CD4-positive, alpha-beta memory T cell (primary cell): ENCODE measurements at regions not wholly inside any gene's neighbourhood (a gene's known extent, or its start where the extent isn't known, plus 50 kb on each side); places are given as distances from the start of the nearest gene placed in this dataset.

Experiments used
- CTCF ChIA-PET: fragments of 350-600 bp; sonication (Branson Sonifier 250); formaldehyde crosslinking; loops from one replicate; lab custom pipeline; 2021; ENCODE audit warnings: inconsistent platforms; ENCODE audit not compliant: partially characterized antibody; lab: Charles Lee
- POLR2A ChIA-PET: fragments of 350-600 bp; sonication (Branson Sonifier 250); formaldehyde crosslinking; loops from one replicate; lab custom pipeline; 2021; ENCODE audit not compliant: partially characterized antibody; lab: Charles Lee
- DNase-seq, 5 donors: peaks; one replicate each; pipeline versions ENCODE4 v3.0.0 to v3.0.0-alpha.2; 2020 to 2022; ENCODE audit warnings: mixed read lengths in 1 of 5
- H3K27ac ChIP-seq: one replicate; pipeline ENCODE4 v1.7.0; 2013; ENCODE audit warnings: low read depth, low read length
- H3K27me3 ChIP-seq: 2 replicates; pipeline ENCODE4 v1.7.0; 2013; ENCODE audit warnings: mild to moderate bottlenecking, low read length, moderate library complexity; ENCODE audit not compliant: insufficient read depth
- H3K36me3 ChIP-seq: 2 replicates; pipeline ENCODE4 v1.7.0; 2013; ENCODE audit warnings: mild to moderate bottlenecking, low read length, moderate library complexity; ENCODE audit not compliant: insufficient read depth
- H3K4me1 ChIP-seq: 2 replicates; pipeline ENCODE4 v1.7.0; 2013; ENCODE audit warnings: mild to moderate bottlenecking, low read length, moderate library complexity; ENCODE audit not compliant: insufficient read depth
- H3K4me3 ChIP-seq, 2 donors: one replicate each; pipeline ENCODE4 v1.7.0; 2013; ENCODE audit warnings: low read length in 2 of 2, mild to moderate bottlenecking in 1 of 2
- H3K9me3 ChIP-seq, 2 donors: one replicate each; pipeline ENCODE4 v1.7.0; 2013; ENCODE audit warnings: low read length in 2 of 2, control low read depth in 1 of 2; ENCODE audit not compliant: control insufficient read depth in 1 of 2
- H3K27ac Mint-ChIP-seq, 7 donors: one replicate each; pipeline ENCODE4 v1.8.0; 2020 to 2021; ENCODE audit warnings: mixed read lengths in 7 of 7, mild to moderate bottlenecking in 6 of 7, inconsistent platforms in 3 of 7, moderate library complexity in 3 of 7
- H3K27me3 Mint-ChIP-seq, 2 donors: one replicate each; pipeline ENCODE4 v1.8.0; 2020 to 2021; ENCODE audit warnings: mixed read lengths in 2 of 2
- H3K36me3 Mint-ChIP-seq, 2 donors: one replicate each; pipeline ENCODE4 v1.8.0; 2020 to 2021; ENCODE audit warnings: mixed read lengths in 2 of 2, inconsistent platforms in 1 of 2, mild to moderate bottlenecking in 1 of 2
- H3K4me1 Mint-ChIP-seq, 4 donors: one replicate each; pipeline ENCODE4 v1.8.0; 2020 to 2021; ENCODE audit warnings: mixed read lengths in 4 of 4, mild to moderate bottlenecking in 1 of 4
- H3K4me3 Mint-ChIP-seq, 8 donors: one replicate each; pipeline ENCODE4 v1.8.0; 2020 to 2021; ENCODE audit warnings: mixed read lengths in 8 of 8, mild to moderate bottlenecking in 7 of 8, moderate library complexity in 6 of 8, inconsistent platforms in 3 of 8
- H3K9me3 Mint-ChIP-seq, 8 donors: one replicate each; pipeline ENCODE4 v1.8.0; 2020 to 2021; ENCODE audit warnings: mixed read lengths in 8 of 8, mild to moderate bottlenecking in 5 of 8, inconsistent platforms in 3 of 8, moderate library complexity in 1 of 8
- intact Hi-C: fragments of 100-400 bp; cut with micrococcal nuclease; formaldehyde crosslinking; loops from one replicate; pipeline ENCODE4 v1.15.1; 2023

DNA sequence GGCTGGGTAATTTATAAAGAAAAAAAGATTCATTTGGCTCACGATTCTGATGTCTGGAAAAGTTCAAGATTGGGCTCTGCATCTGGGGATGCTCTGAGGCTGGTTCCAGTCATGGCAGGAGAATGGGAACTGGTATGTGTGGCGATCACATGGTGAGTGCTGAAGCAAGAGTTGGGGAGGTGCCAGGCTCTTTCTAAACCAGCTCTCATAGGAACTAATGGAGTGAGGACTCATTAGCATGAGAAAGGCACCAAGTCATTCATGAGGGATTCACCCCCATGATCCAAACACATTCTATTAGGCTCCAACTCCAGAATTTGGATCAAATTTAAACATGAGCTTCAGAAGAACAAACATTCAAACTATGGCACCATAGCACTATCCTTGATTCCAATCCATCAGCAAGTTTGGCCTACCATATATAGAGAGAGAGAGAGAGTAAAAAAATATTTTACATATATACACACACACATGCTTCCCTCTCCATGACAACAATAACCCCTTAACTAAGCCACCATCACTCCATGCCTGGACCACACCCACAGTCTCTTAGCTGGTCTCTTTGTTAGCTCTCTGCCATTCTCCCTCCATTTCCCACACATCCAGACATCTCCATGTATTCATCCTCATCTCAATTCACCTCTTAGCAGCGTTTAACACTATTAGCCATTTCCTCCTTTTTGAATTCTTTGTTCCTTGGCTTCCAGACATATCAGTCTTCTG, 57.9 kb downstream of the NPY start:
- Mint-ChIP-seq H3K27ac (no peak overlapping the region), H3K36me3 (no peaks in the 10 kb centered on the region), H3K9me3 (peaks cover 0 to 1% (median 0%) of the 10 kb centered on the region in 8 donors), H3K4me1 (no peaks in the 10 kb centered on the region), H3K4me3 (no peak overlapping the region), H3K27me3 (peaks cover 0 to 2% of the 10 kb centered on the region in 2 donors)
- no peak for DNase-seq
- H3K27ac ChIP-seq: no peak overlapping the region
- intact Hi-C loops: no loop called here
- H3K4me1 ChIP-seq: no peaks in the 10 kb centered on the region
- H3K9me3 ChIP-seq: no peaks in the 10 kb centered on the region
- no peaks in the 10 kb centered on the region for H3K36me3 ChIP-seq
- ChIA-PET POLR2A (no interaction called here), CTCF (interaction anchor here (0.8 kb wide), 1 partner anchor 324 kb away, joined by 3 read pairs; no protein-coding TSS in a partner anchor)
- H3K4me3 ChIP-seq: no peak overlapping the region
- no peaks in the 10 kb centered on the region for H3K27me3 ChIP-seq

DNA sequence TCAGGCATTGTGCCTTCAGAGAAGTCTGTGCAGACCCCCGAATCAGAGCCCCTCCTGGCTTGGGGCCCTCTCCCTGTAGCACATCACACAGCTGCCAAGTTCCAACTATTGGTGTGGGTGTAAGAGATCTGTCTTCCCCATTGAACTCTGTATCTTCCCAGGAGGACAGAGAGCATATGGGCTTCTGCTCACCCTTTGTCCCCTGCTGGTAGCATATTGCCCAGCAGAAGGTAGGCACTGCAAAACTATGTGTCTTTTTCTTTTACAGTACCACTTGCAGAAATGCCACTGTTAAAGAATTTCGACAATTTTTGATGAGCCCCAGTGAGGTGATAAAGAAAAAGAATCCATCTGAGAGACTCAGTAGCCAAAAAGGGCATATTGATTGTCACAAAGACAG, 59.6 kb downstream of the NPY start:
- H3K4me1 ChIP-seq: no peaks in the 10 kb centered on the region
- Mint-ChIP-seq H3K4me1 (no peaks in the 10 kb centered on the region), H3K9me3 (peaks cover 0 to 1% (median 0%) of the 10 kb centered on the region in 8 donors), H3K4me3 (no peak overlapping the region), H3K36me3 (no peaks in the 10 kb centered on the region), H3K27me3 (peaks cover 2% of the 10 kb centered on the region in 2 donors), H3K27ac (no peak overlapping the region)
- no peaks in the 10 kb centered on the region for H3K27me3 ChIP-seq
- no peak for DNase-seq
- no peak overlapping the region for H3K27ac ChIP-seq
- POLR2A ChIA-PET: no interaction called here
- intact Hi-C loops: no loop called here
- H3K9me3 ChIP-seq: no peaks in the 10 kb centered on the region
- CTCF ChIA-PET: no interaction called here
- no peaks in the 10 kb centered on the region for H3K36me3 ChIP-seq
- no peak overlapping the region for H3K4me3 ChIP-seq

DNA sequence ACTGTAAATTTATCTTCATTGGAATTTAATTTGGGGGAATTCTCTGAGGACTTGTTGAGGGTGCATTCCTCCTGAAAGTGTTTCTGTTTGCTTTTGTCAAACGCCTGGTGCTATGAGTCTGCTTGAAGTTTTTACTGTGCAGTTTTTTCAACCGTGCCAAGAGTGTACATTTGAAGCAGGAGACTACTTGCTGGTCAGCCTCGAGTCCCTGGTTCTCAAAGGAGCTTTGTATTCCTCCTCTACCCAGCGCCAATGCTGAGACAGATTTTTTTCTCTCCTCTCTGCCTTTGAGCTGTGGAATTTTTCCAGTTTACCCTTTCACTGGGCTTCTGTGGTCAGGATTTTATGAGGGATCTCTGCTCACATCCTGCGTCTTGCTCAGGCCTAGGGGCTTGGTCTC, 62.1 kb downstream of the NPY start:
- no peaks in the 10 kb centered on the region for H3K36me3 Mint-ChIP-seq
- no peak overlapping the region for H3K27ac Mint-ChIP-seq
- CTCF ChIA-PET: interaction anchor here (1.0 kb wide), 1 partner anchor 16 kb away, joined by 3 read pairs; no protein-coding TSS in a partner anchor
- POLR2A ChIA-PET: no interaction called here
- Histone ChIP-seq H3K27ac (no peak overlapping the region), H3K4me3 (no peak overlapping the region), H3K27me3 (no peaks in the 10 kb centered on the region), H3K36me3 (no peaks in the 10 kb centered on the region), H3K4me1 (no peaks in the 10 kb centered on the region), H3K9me3 (no peaks in the 10 kb centered on the region)
- H3K27me3 Mint-ChIP-seq: peaks cover 9 to 15% of the 10 kb centered on the region in 2 donors
- intact Hi-C loops: no loop called here
- DNase-seq: no peak
- no peak overlapping the region for H3K4me3 Mint-ChIP-seq
- no peaks in the 10 kb centered on the region for H3K4me1 Mint-ChIP-seq
- H3K9me3 Mint-ChIP-seq: peaks cover 0 to 3% (median 0%) of the 10 kb centered on the region in 8 donors

DNA sequence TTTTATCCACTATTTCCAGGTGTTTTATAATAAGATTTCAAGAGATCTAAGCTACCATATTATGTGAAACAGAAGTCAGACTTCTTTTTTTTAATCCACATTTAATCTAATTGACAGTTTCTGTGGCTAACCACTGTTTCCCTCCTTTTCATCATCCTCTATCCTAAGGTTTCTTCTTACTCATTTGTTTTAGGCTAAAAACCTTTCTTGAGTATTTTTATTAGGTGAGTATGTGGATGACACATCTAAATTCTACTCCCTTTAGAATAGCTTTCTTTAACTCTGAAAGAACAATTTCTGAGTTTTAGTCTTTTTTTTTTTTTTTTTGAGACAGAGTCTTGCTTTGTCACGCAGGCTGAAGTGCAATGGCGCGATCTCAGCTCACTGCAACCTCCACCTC, 62.7 kb downstream of the NPY start:
- Mint-ChIP-seq H3K9me3 (peaks cover 0 to 3% (median 0%) of the 10 kb centered on the region in 8 donors), H3K36me3 (no peaks in the 10 kb centered on the region), H3K4me3 (no peak overlapping the region), H3K27ac (no peak overlapping the region), H3K4me1 (no peaks in the 10 kb centered on the region), H3K27me3 (peaks cover 12 to 17% of the 10 kb centered on the region in 2 donors)
- DNase-seq: no peak
- intact Hi-C loops: no loop called here
- CTCF ChIA-PET: interaction anchor here (1.0 kb wide), 1 partner anchor 16 kb away, joined by 3 read pairs; no protein-coding TSS in a partner anchor
- H3K36me3 ChIP-seq: no peaks in the 10 kb centered on the region
- no peaks in the 10 kb centered on the region for H3K4me1 ChIP-seq
- POLR2A ChIA-PET: no interaction called here
- H3K27ac ChIP-seq: no peak overlapping the region
- no peak overlapping the region for H3K4me3 ChIP-seq
- H3K27me3 ChIP-seq: no peaks in the 10 kb centered on the region
- no peaks in the 10 kb centered on the region for H3K9me3 ChIP-seq

DNA sequence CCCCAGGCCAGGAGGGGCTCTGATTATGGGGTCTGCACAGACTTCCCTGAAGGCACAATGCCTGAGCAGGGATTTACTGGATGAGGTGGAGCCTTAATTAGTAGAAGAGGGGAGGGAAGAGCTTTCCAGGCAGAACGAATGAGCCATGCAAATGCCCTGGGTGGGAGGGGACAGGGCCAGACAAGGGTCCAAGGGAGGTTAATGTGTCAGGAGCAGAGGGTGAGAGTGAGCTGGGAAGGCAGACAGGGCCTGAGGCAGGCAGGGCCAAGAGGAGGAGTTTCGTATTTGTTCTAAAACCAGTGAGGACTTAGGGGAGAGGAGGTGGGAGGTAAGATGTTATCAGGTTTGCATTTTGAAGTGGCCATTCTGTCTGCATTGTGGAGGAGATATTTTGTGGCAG, 65.3 kb downstream of the NPY start:
- ChIA-PET POLR2A (no interaction called here), CTCF (no interaction called here)
- Mint-ChIP-seq H3K27me3 (peaks cover 18 to 20% of the 10 kb centered on the region in 2 donors), H3K4me1 (no peaks in the 10 kb centered on the region), H3K27ac (no peak overlapping the region), H3K9me3 (peaks cover 0 to 4% (median under 1%) of the 10 kb centered on the region in 8 donors), H3K36me3 (no peaks in the 10 kb centered on the region), H3K4me3 (no peak overlapping the region)
- intact Hi-C loops: no loop called here
- Histone ChIP-seq H3K27ac (no peak overlapping the region), H3K4me3 (no peak overlapping the region), H3K27me3 (no peaks in the 10 kb centered on the region), H3K9me3 (no peaks in the 10 kb centered on the region), H3K4me1 (no peaks in the 10 kb centered on the region), H3K36me3 (no peaks in the 10 kb centered on the region)
- no peak for DNase-seq

DNA sequence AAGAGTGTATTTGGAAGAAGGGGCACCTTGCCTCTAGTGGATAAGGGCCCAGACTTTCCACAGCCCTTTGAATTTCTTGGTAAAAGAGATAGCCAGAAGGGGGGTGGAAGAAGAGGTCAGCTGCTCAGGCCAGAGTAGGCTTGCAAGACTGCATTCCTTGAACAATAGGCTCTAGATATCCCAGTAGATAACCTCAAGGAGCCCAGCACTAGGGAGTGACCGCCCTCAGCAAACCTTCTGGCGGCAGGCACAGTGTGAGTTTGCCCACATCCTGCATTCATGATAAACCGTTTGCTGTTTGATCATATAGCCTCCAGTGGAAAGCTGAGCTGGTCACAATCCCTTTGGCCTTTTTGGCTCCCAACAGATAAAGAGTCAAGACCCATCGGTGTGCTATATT, 70.5 kb downstream of the NPY start:
- H3K4me3 ChIP-seq: no peak overlapping the region
- no peaks in the 10 kb centered on the region for H3K36me3 ChIP-seq
- H3K27me3 Mint-ChIP-seq: peaks cover 16 to 20% of the 10 kb centered on the region in 2 donors
- no peaks in the 10 kb centered on the region for H3K27me3 ChIP-seq
- H3K4me3 Mint-ChIP-seq: no peak overlapping the region
- no peak for DNase-seq
- no peaks in the 10 kb centered on the region for H3K4me1 ChIP-seq
- H3K9me3 ChIP-seq: no peaks in the 10 kb centered on the region
- intact Hi-C loops: no loop called here
- ChIA-PET CTCF (no interaction called here), POLR2A (no interaction called here)
- no peaks in the 10 kb centered on the region for H3K36me3 Mint-ChIP-seq
- no peak overlapping the region for H3K27ac ChIP-seq
- H3K4me1 Mint-ChIP-seq: peaks cover 0 to 2% (median under 1%) of the 10 kb centered on the region in 4 donors
- no peak overlapping the region for H3K27ac Mint-ChIP-seq
- peaks cover 0 to 6% (median 3%) of the 10 kb centered on the region in 8 donors for H3K9me3 Mint-ChIP-seq

DNA sequence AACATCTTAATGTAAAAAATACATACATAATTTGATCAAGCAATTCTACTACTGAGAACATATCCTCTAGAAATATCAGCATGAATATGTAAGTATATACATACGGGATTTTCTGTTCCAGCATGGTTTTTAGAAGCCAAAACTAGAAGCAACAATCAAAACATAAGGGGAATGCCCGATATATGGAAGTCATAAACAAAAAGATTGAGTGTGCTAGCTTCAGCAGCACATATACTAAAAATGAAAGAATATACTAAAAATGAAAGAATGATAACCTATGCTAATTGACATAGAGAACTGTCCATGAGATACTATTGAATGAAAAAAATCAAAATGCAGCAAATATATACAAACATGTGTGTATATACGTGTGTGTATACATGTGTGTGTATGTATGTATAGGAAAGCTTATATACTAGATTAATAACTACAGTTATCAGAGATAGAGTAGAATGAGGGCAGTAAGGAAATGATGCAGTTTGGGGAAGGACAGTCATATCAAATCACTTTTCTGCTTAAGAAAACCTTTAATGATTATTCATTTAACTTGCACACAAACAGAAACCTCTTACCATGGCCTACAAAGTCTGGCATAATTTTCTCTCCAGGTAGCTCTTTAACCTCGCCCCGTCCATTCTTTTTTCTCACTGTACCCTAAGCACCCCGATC, 72.9 kb downstream of the NPY start:
- no peak overlapping the region for H3K27ac Mint-ChIP-seq
- Histone ChIP-seq H3K27me3 (no peaks in the 10 kb centered on the region), H3K4me1 (no peaks in the 10 kb centered on the region), H3K4me3 (no peak overlapping the region), H3K36me3 (no peaks in the 10 kb centered on the region), H3K27ac (no peak overlapping the region), H3K9me3 (no peaks in the 10 kb centered on the region)
- DNase-seq: no peak
- ChIA-PET CTCF (no interaction called here), POLR2A (no interaction called here)
- H3K4me3 Mint-ChIP-seq: no peak overlapping the region
- H3K27me3 Mint-ChIP-seq: peaks cover 11 to 13% of the 10 kb centered on the region in 2 donors
- intact Hi-C loops: no loop called here
- peaks cover 0 to 2% (median under 1%) of the 10 kb centered on the region in 4 donors for H3K4me1 Mint-ChIP-seq
- H3K36me3 Mint-ChIP-seq: no peaks in the 10 kb centered on the region
- H3K9me3 Mint-ChIP-seq: peaks cover 0 to 6% (median 3%) of the 10 kb centered on the region in 8 donors
